Daoy (cell line): ENCODE measurements at regions not wholly inside any gene's neighbourhood (a gene's known extent, or its start where the extent isn't known, plus 50 kb on each side); places are given as distances from the start of the nearest gene placed in this dataset.

ENCODE experiments used
- DNase-seq: peaks from one replicate; pipeline ENCODE4 v3.0.0-alpha.2; 2015; ENCODE audit warnings: low read depth

GRCh38 chr13:46994492-46994891, 97.6 kb upstream of the HTR2A start:
- no peak for DNase-seq

DNA sequence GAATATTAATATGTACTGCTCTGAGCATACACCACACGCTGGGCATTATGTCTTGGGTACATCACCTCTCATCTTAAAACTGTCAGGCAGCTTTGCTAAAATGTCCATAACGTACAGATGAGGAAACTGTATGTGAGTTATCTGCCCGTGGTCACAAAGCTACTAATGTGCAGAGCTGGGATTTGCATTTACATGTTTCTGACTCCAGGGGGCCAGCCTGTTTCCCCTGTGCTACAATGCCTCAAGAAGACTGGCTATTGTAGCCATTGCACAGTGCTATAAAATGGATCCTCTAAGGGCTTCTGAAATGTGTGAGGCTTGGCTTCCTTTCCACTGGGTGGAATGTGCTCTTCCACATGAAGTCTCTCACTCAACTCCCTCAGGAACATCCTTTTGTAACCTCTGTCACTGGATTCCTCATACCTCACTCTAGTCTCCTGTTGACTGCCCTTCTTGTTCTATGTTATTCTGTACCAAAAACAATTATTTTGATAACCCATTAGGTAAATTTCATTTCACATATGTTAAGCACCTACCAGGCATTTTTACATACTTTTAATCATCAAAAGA, 95.6 kb upstream of the HTR2A start:
- no peak for DNase-seq

GRCh38 chr13:46983881-46984280, 87.0 kb upstream of the HTR2A start:
- DNase-seq = no peak

DNA sequence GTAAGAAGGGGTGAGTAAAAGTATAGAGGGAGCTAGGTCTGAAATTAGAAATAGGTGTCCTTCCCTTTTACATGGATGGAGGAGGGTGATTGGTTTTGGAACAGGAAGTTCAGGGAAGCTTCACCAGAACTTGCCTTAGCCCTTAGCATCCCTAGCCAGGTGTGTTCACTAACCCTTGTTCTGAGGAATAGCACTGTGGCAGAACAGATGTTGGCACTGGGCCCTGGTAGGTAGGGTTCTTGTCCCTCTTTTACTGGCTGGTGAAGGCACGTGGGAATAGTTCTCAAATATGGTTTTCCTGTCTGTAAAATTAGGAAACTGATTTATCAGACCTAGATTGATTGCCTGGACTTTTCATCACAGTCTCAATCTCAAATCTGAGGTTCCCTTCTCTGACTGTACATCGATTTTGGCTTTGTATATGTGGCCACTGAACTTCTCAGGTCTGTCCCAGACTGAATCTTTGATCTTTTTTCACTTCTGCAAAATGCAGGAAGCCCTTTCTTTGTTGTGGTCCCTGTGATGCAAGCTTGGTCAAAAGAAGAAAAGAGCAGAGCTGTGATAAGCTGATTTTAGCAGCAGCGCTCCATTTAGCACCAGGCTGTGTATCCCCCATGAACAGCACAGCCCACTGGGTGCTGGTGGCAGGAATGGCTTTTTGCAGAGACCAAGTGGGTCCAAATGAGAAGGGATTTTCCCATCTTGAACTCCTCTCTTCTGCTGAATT, 86.2 kb upstream of the HTR2A start:
- DNase-seq = no peak

DNA sequence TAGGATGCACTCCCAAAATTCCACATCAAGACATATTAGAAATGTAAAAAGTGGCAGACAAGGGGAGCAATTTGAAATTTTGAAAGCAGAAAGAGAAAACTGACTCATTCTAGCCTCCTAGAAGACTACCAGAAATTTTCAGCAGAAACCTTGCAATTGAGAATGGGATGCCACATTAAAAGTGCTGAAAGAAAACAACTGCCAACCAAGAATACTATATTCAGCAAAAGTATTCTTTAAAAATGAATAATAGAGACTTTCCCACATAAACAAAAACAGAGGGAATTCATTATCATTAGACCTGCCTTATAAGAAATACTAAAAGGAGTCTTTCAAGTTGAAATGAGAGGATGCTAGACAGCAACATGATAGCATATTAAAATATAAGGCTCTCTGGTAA, 78.3 kb upstream of the HTR2A start:
- no peak for DNase-seq

DNA sequence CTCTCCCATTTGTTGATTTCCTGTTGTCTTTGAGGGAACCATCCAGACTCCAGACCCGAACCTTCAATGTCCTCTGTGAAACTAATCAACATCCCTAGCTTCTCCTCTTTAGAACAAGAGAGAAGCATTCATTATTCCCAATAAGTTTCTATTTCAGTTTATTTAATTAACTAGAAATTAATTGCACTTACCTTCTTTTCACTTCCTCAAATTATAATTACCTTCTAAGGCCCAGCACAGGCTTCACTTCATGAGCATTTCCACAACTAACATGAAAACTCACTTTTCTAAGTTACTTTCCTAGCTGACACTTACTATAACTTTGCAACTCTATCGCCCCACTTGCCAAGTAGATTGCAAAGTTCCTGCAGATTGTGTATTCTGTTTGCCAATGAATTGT, 71.6 kb upstream of the HTR2A start:
- DNase-seq = no peak

- peak; percentile 12 for DNase-seq
Observed at GRCh38 chr13:46964789-46965527, 68.1 kb upstream of the HTR2A start.

GRCh38 chr13:46963904-46964303, 67.1 kb upstream of the HTR2A start:
- no peak for DNase-seq

- DNase-seq = peak; percentile 9
Observed at GRCh38 chr13:46962281-46962941, 65.6 kb upstream of the HTR2A start.

DNA sequence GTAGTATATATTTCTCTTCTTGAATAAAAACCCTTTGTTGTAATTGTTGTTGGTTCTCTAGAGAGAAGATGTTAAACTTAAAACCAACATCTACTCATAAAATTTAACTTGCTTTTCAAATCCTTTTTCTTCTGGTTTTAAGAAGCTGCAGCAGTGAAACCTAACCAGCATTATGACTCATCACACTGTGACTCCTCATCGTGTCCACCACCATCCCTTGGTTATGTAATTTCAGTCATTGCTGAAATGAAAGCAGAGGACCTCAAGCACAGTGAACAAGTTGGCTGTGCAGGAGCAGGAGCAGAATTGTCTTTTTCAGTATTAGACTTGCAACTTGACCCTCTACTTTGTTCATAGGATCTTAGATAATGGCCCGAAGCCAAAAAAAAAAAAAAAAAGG, 64.9 kb upstream of the HTR2A start:
- peak; percentile 17 for DNase-seq

DNA sequence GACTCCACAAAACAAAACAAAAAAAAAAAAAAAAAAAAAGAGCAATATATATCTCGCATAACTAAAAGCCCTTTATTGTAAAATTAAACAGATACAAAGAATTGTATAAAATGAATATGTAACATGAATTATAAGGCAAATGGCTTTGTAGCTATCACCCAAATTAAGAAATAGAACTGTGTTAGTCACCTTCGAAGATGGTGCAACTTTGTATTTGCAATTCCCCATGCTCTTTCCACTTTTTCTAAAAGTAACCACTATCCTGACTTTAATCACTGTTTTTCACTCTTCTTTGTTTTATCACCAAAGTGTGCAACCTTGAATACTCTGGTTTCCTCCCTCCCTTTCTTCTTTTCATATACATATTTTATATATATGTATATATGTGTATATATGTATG, 57.1 kb upstream of the HTR2A start:
- DNase-seq = no peak

- no peak for DNase-seq
Observed at GRCh38 chr13:46953331-46953730, 56.5 kb upstream of the HTR2A start.

DNA sequence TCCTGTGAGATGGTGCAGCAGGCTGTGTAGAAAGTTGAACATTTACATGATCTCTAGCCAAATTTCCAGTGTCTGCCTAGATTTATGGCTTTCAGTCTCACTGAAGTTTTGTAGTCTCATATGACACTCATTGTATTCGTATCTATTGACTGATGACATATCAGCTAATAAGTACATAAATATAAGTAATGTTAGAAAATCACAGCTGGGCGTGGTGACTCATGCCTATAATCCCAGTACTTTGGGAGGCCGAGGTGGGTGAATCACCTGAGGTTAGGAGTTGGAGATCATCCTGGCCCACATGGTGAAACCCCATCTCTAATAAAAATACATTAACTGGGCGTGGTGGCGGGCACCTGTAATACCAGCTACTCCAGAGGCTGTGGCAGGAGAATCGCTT, 54.7 kb upstream of the HTR2A start:
- peak; percentile 24 for DNase-seq

- DNase-seq = no peak
Observed at GRCh38 chr13:46949211-46949610, 52.4 kb upstream of the HTR2A start.

GRCh38 chr13:46948338-46948737, 51.5 kb upstream of the HTR2A start:
- no peak for DNase-seq

DNA sequence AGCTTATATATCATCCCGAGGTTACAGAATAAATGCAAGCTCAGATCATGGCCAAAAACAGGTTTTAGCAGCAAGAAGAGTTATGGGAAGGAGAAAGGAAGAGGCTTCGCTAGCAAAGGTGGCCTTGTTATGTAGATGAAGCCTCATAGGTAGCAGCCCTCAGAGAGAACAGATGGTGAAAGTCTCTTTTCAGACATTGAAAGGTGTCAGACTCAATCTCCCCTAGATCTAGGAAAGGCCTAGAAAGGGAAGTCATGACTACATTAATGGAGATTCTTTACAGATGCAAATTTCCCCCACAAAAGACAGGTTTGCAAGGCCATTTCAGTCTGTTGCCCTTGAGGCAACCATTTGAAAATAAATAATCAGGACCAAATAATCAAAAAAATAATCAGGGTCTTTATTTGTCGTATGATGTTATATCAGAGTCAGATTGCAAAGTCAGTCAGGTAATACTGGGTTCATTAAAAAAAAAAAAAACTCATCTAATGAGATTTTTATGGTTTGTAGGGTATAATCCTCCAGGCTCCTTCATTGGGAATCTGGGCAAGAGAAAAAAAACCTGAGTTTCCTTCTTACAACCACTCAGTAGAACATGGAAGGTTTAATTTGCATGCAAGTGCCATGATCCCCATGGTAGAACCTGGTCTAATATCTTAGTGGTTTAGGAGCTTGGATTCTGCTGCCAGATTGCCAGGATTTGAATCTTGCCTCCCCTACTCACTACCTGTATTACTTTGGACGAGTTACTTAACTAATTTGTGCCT, 50.8 kb upstream of the HTR2A start:
- DNase-seq = no peak
